ENCODE measurements at regions not wholly inside any gene's neighbourhood (a gene's known extent, or its start where the extent isn't known, plus 50 kb on each side); places are given as distances from the start of the nearest gene placed in this dataset.
"Not testable (repeated sequence)": the region's sequence is repeated elsewhere in the genome, so short reads cannot be mapped to it uniquely, and the experiment has no call there.

GRCh38 chr12:42935090-42935489, 345.5 kb upstream of the PRICKLE1 start:
- DNase-seq (ENCODE audit: low read depth, low spot score), result no peak
- in situ Hi-C loops (cut with HindIII; ENCODE audit: low pct_unique_long_range_greater_than_20kb, low sequenced_read_pairs), result no loop called here

GRCh38 chr12:42933461-42934081, 344.0 kb upstream of the PRICKLE1 start:
- no peak for DNase-seq (ENCODE audit: low read depth, low spot score)
- in situ Hi-C loops (cut with HindIII; ENCODE audit: low pct_unique_long_range_greater_than_20kb, low sequenced_read_pairs), result no loop called here

- in situ Hi-C loops (cut with HindIII; ENCODE audit: low pct_unique_long_range_greater_than_20kb, low sequenced_read_pairs), result no loop called here
- DNase-seq (ENCODE audit: low read depth, low spot score), result no peak
Measured at GRCh38 chr12:42932936-42933335, 343.4 kb upstream of the PRICKLE1 start.

- in situ Hi-C loops (cut with HindIII; ENCODE audit: low pct_unique_long_range_greater_than_20kb, low sequenced_read_pairs), result no loop called here
- DNase-seq (ENCODE audit: low read depth, low spot score), result no peak
Measured at GRCh38 chr12:42926232-42926631, 336.7 kb upstream of the PRICKLE1 start.

- in situ Hi-C loops (cut with HindIII; ENCODE audit: low pct_unique_long_range_greater_than_20kb, low sequenced_read_pairs), result no loop called here
- DNase-seq (ENCODE audit: low read depth, low spot score), result no peak
Measured at GRCh38 chr12:42924482-42924881, 334.9 kb upstream of the PRICKLE1 start.

GRCh38 chr12:42923583-42923982, 334.0 kb upstream of the PRICKLE1 start:
- in situ Hi-C loops (cut with HindIII; ENCODE audit: low pct_unique_long_range_greater_than_20kb, low sequenced_read_pairs), result no loop called here
- no peak for DNase-seq (ENCODE audit: low read depth, low spot score)

- no peak for DNase-seq (ENCODE audit: low read depth, low spot score)
- in situ Hi-C loops (cut with HindIII; ENCODE audit: low pct_unique_long_range_greater_than_20kb, low sequenced_read_pairs), result no loop called here
Measured at GRCh38 chr12:42923156-42923555, 333.6 kb upstream of the PRICKLE1 start.

- no peak for DNase-seq (ENCODE audit: low read depth, low spot score)
- in situ Hi-C loops (cut with HindIII; ENCODE audit: low pct_unique_long_range_greater_than_20kb, low sequenced_read_pairs), result no loop called here
Measured at GRCh38 chr12:42922505-42922850, 332.9 kb upstream of the PRICKLE1 start.

GRCh38 chr12:42921741-42922504, 332.4 kb upstream of the PRICKLE1 start:
- in situ Hi-C loops (cut with HindIII; ENCODE audit: low pct_unique_long_range_greater_than_20kb, low sequenced_read_pairs), result no loop called here
- peak; percentile 80 for DNase-seq (ENCODE audit: low read depth, low spot score)

GRCh38 chr12:42919691-42920090, 330.1 kb upstream of the PRICKLE1 start:
- in situ Hi-C loops (cut with HindIII; ENCODE audit: low pct_unique_long_range_greater_than_20kb, low sequenced_read_pairs), result no loop called here
- no peak for DNase-seq (ENCODE audit: low read depth, low spot score)

GRCh38 chr12:42918443-42918842, 328.9 kb upstream of the PRICKLE1 start:
- no peak for DNase-seq (ENCODE audit: low read depth, low spot score)
- in situ Hi-C loops (cut with HindIII; ENCODE audit: low pct_unique_long_range_greater_than_20kb, low sequenced_read_pairs), result no loop called here

GRCh38 chr12:42916143-42916542, 326.6 kb upstream of the PRICKLE1 start:
- in situ Hi-C loops (cut with HindIII; ENCODE audit: low pct_unique_long_range_greater_than_20kb, low sequenced_read_pairs), result no loop called here
- no peak for DNase-seq (ENCODE audit: low read depth, low spot score)

GRCh38 chr12:42915426-42915825, 325.9 kb upstream of the PRICKLE1 start:
- in situ Hi-C loops (cut with HindIII; ENCODE audit: low pct_unique_long_range_greater_than_20kb, low sequenced_read_pairs), result no loop called here
- no peak for DNase-seq (ENCODE audit: low read depth, low spot score)

GRCh38 chr12:42912367-42912766, 322.8 kb upstream of the PRICKLE1 start:
- in situ Hi-C loops (cut with HindIII; ENCODE audit: low pct_unique_long_range_greater_than_20kb, low sequenced_read_pairs), result no loop called here
- DNase-seq (ENCODE audit: low read depth, low spot score), result no peak

- DNase-seq (ENCODE audit: low read depth, low spot score), result no peak
- in situ Hi-C loops (cut with HindIII; ENCODE audit: low pct_unique_long_range_greater_than_20kb, low sequenced_read_pairs), result no loop called here
Measured at GRCh38 chr12:42910656-42911055, 321.1 kb upstream of the PRICKLE1 start.

- no peak for DNase-seq (ENCODE audit: low read depth, low spot score)
- in situ Hi-C loops (cut with HindIII; ENCODE audit: low pct_unique_long_range_greater_than_20kb, low sequenced_read_pairs), result no loop called here
Measured at GRCh38 chr12:42908712-42909111, 319.2 kb upstream of the PRICKLE1 start.

GRCh38 chr12:42906801-42907200, 317.3 kb upstream of the PRICKLE1 start:
- in situ Hi-C loops (cut with HindIII; ENCODE audit: low pct_unique_long_range_greater_than_20kb, low sequenced_read_pairs); DNase-seq (ENCODE audit: low read depth, low spot score): not testable (repeated sequence)

GRCh38 chr12:42905419-42905705, 315.8 kb upstream of the PRICKLE1 start:
- in situ Hi-C loops (cut with HindIII; ENCODE audit: low pct_unique_long_range_greater_than_20kb, low sequenced_read_pairs), result no loop called here
- no peak for DNase-seq (ENCODE audit: low read depth, low spot score)

- in situ Hi-C loops (cut with HindIII; ENCODE audit: low pct_unique_long_range_greater_than_20kb, low sequenced_read_pairs), result no loop called here
- DNase-seq (ENCODE audit: low read depth, low spot score), result no peak
Measured at GRCh38 chr12:42904683-42905418, 315.3 kb upstream of the PRICKLE1 start.
